ENCODE measurements at regions not wholly inside any gene's neighbourhood (a gene's known extent, or its start where the extent isn't known, plus 50 kb on each side); places are given as distances from the start of the nearest gene placed in this dataset.

- no peak for TF ChIP-seq CTCF (IDR thresholded peaks at IDR 0.05)
- TF ChIP-seq POLR2A (IDR thresholded peaks at IDR 0.05), result no peak
Measured at GRCh38 chr10:56181607-56182006, 179.5 kb downstream of the ZWINT start.

Data from uterus (tissue), 2 donors.